Testis (tissue), 2 donors: ENCODE measurements at regions not wholly inside any gene's neighbourhood (a gene's known extent, or its start where the extent isn't known, plus 50 kb on each side); places are given as distances from the start of the nearest gene placed in this dataset.

Source experiments
- CTCF ChIP-seq, 3 experiments: fragments of 450-650 bp in 2 of 3; fragments of 200-600 bp in 1 of 3; sonication (generic) in 1 of 3; IDR thresholded peaks; one replicate each; pipeline ENCODE4 v1.5.1; 2016 to 2019; ENCODE audit warnings: antibody characterized with exemption in 3 of 3, mild to moderate bottlenecking in 2 of 3, moderate library complexity in 1 of 3
- POLR2A ChIP-seq: fragments of 450-650 bp; IDR thresholded peaks from one replicate; pipeline ENCODE4 v1.6.1; 2017; ENCODE audit warnings: antibody characterized with exemption, mild to moderate bottlenecking, moderate library complexity

GRCh38 chr3:116515973-116516372, 70.7 kb upstream of the LSAMP start:
- TF ChIP-seq CTCF (IDR thresholded peaks at IDR 0.05) (no peak), POLR2A (no peak)
